ENCODE measurements at regions not wholly inside any gene's neighbourhood (a gene's known extent, or its start where the extent isn't known, plus 50 kb on each side); places are given as distances from the start of the nearest gene placed in this dataset.

- no peak for DNase-seq (ENCODE audit: low read depth)
- TF ChIP-seq CTCF (IDR thresholded peaks at IDR 0.05; ENCODE audit: insufficient read depth, low read depth, low read length, missing control alignments), result no peak
- H3K4me3 ChIP-seq (ENCODE audit: low read length), result no peak overlapping the region
Measured at GRCh38 chr10:3016016-3016415, 51.3 kb upstream of the PFKP start.

DNA sequence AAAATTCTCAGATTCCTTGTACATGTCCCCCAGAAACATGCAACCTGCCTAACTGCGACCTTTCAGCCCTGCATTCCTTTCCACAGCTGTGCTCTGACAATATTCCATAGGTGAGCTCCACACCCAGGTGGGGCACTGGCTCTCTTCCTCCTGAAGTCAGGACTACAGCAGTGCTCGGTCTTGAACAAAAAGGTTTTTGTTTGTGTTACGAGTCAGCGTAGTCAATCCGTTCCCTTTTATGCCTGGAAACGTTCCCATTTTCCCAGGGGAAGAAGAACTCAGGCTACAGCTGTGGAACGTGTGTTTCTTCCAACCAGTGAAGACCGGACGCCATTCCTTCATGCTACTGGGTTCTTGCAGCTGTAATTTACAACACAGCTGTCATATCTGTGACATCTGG, 52.4 kb upstream of the PFKP start:
- TF ChIP-seq CTCF (IDR thresholded peaks at IDR 0.05; ENCODE audit: insufficient read depth, low read depth, low read length, missing control alignments), result no peak
- H3K4me3 ChIP-seq (ENCODE audit: low read length), result no peak overlapping the region
- no peak for DNase-seq (ENCODE audit: low read depth)

DNA sequence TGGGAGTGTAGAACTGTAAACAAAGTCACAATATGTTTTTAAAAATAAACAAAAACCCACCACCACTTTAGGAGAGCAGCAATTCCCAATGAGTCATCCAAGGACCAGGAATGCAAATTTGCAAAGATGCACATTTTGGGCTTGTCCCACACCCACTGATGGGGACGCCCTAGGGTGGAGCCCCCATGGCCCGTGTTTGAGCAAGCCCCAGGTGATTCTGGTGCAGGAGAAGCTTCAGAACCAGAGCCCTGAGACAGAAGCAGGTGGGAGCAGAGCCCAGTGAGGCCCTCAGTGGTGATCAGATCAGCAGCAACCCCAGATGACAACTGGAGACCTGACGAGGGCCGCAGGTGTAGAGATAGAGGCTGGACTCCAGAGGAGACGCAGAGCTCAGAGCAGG, 55.1 kb upstream of the PFKP start:
- no peak for DNase-seq (ENCODE audit: low read depth)
- no peak overlapping the region for H3K4me3 ChIP-seq (ENCODE audit: low read length)
- no peak for TF ChIP-seq CTCF (IDR thresholded peaks at IDR 0.05; ENCODE audit: insufficient read depth, low read depth, low read length, missing control alignments)

DNA sequence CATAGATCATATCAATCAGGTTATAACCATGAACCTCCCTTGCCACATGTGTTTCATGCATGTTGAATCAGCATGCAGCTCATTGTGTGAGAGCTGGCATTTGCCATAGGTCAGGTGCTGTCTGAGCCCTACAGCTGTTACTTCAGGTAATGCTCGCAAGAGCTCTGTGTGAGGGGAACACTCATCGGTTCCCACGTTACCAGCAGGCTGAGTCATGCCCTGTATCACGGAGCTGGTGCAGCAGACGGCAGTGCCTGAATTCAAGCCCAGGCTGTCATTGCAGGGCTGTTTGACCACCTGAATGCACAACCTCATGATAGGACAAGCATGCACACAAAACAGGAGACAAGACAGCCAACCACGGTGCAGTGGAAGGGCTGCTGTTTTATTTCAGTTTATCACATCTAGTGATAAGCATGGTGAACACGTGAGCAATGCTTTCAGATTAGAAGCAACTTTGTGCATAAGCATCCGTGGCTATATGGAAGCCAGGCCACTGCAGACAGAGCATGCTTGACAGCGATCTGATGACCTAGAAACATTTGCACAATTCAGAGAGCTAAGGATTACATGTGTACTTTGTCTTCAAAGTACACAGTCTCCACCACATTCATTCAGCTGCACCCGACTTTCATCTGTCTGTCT, 56.4 kb upstream of the PFKP start:
- peak; percentile 65 for DNase-seq (ENCODE audit: low read depth)
- no peak overlapping the region for H3K4me3 ChIP-seq (ENCODE audit: low read length)
- no peak for TF ChIP-seq CTCF (IDR thresholded peaks at IDR 0.05; ENCODE audit: insufficient read depth, low read depth, low read length, missing control alignments)

GRCh38 chr10:3010334-3010733, 57.0 kb upstream of the PFKP start:
- DNase-seq (ENCODE audit: low read depth), result no peak
- no peak overlapping the region for H3K4me3 ChIP-seq (ENCODE audit: low read length)
- no peak for TF ChIP-seq CTCF (IDR thresholded peaks at IDR 0.05; ENCODE audit: insufficient read depth, low read depth, low read length, missing control alignments)

DNA sequence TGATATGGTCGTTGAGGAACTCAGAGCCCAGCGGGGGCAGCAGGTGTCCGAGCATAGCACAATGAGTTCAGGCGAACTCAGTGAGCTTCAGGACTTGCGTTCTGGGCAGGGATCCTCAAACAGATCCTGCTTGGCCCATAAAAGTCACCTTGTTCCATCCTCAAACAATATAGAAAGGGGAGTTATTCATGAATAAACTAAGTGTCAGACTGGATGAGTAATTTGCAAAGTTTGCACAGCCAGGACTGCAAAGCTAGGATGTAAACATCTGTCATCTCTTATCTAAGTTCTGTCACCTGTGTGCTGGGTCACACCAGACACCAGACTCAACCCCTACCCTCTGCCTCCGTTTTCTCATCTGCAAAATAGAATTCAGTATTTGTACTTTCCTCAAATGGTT, 58.0 kb upstream of the PFKP start:
- no peak for TF ChIP-seq CTCF (IDR thresholded peaks at IDR 0.05; ENCODE audit: insufficient read depth, low read depth, low read length, missing control alignments)
- no peak for DNase-seq (ENCODE audit: low read depth)
- no peak overlapping the region for H3K4me3 ChIP-seq (ENCODE audit: low read length)

DNA sequence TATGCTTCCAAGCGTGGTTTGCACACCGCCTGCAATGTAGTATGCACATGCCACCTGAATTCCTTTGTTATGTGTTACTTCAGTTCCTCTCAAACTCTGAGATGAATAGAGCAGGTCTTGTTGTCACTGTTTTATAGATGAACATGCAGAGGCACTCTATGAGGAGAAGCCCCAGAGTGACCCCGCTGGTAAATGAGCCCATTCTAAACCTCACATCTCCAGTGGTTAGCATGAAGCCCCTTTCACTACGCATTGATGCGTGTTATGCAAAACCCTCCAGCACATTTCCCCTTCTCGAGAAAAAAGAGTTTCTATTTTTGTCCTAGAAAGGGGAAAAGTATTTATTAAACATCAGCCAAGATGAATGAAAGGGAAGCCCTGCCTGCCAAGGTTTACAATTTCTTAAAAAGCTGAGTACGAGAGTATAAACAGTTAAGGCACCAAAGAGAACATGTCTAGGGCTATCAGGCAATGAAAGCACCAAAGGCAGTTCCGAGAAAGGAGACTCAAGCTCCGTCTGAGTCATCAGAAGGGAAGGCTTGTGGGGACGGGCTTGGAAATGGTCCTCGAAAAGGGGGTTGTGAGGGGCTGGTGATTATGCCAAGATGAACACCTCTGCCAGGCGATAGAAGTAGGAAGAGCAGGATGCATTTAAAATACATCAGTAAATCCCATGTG, 58.7 kb upstream of the PFKP start:
- no peak overlapping the region for H3K4me3 ChIP-seq (ENCODE audit: low read length)
- no peak for TF ChIP-seq CTCF (IDR thresholded peaks at IDR 0.05; ENCODE audit: insufficient read depth, low read depth, low read length, missing control alignments)
- no peak for DNase-seq (ENCODE audit: low read depth)

Data from epithelial cell of esophagus (primary cell).